Mesenchymal stem cell (in vitro differentiated cells and primary cell): ENCODE measurements at regions not wholly inside any gene's neighbourhood (a gene's known extent, or its start where the extent isn't known, plus 50 kb on each side); places are given as distances from the start of the nearest gene placed in this dataset.
"Not testable (repeated sequence)": the region's sequence is repeated elsewhere in the genome, so short reads cannot be mapped to it uniquely, and the experiment has no call there.

Experiments used
- DNase-seq: peaks from one replicate; pipeline ENCODE4 v3.0.0-alpha.2; 2013
- H2AFZ ChIP-seq: one replicate; pipeline ENCODE4 v1.6.1; 2013; ENCODE audit warnings: low read depth, mild to moderate bottlenecking, control low read depth, inconsistent platforms, low read length, moderate library complexity
- H2AK5ac ChIP-seq: 2 replicates; pipeline ENCODE4 v1.6.1; 2013; ENCODE audit warnings: low read length, moderate library complexity, mild to moderate bottlenecking, inconsistent platforms; ENCODE audit not compliant: severe bottlenecking
- H2BK120ac ChIP-seq: one replicate; pipeline ENCODE4 v1.6.1; 2013; ENCODE audit warnings: low read depth, mild to moderate bottlenecking, inconsistent platforms, low read length, moderate library complexity
- H2BK12ac ChIP-seq, 2 experiments: one replicate each; pipeline ENCODE4 v1.6.1; 2013; ENCODE audit warnings: inconsistent platforms in 2 of 2, low read length in 2 of 2, mild to moderate bottlenecking in 2 of 2, moderate library complexity in 2 of 2, control low read depth in 1 of 2
- H2BK15ac ChIP-seq: one replicate; pipeline ENCODE4 v1.6.1; 2013; ENCODE audit warnings: mild to moderate bottlenecking, low read depth, inconsistent platforms; ENCODE audit not compliant: poor library complexity, severe bottlenecking
- H2BK5ac ChIP-seq: 2 replicates; pipeline ENCODE4 v1.6.1; 2013; ENCODE audit warnings: low read depth, mild to moderate bottlenecking, low read length, control low read depth, inconsistent platforms; ENCODE audit not compliant: poor library complexity, severe bottlenecking
- H3K14ac ChIP-seq, 2 experiments: one replicate each; pipeline ENCODE4 v1.6.1; 2013; ENCODE audit warnings: inconsistent platforms in 2 of 2, low read length in 2 of 2, control low read depth in 1 of 2, mild to moderate bottlenecking in 1 of 2, moderate library complexity in 1 of 2
- H3K18ac ChIP-seq, 2 experiments: one replicate each; pipeline ENCODE4 v1.6.1; 2013; ENCODE audit warnings: inconsistent platforms in 2 of 2, low read length in 2 of 2, control low read depth in 1 of 2, low read depth in 1 of 2, mild to moderate bottlenecking in 1 of 2
- H3K23ac ChIP-seq, 2 experiments: one replicate each; pipeline ENCODE4 v1.6.1; 2013; ENCODE audit warnings: inconsistent platforms in 2 of 2, low read length in 2 of 2, mild to moderate bottlenecking in 2 of 2, moderate library complexity in 2 of 2, control low read depth in 1 of 2
- H3K27ac ChIP-seq: 2 replicates; pipeline ENCODE4 v1.5.1; 2013; ENCODE audit warnings: mild to moderate bottlenecking, moderate library complexity, low read length, control low read depth, inconsistent platforms; ENCODE audit not compliant: poor library complexity, severe bottlenecking
- H3K27me3 ChIP-seq, 2 experiments: 2 replicates each; pipeline versions ENCODE4 v1.6.1 to v1.7.0; 2013; ENCODE audit warnings: low read length in 2 of 2, mild to moderate bottlenecking in 2 of 2, moderate library complexity in 2 of 2, control low read depth in 1 of 2, inconsistent platforms in 1 of 2; ENCODE audit not compliant: control insufficient read depth in 1 of 2, insufficient read depth in 1 of 2
- H3K36me3 ChIP-seq, 2 experiments: 2 replicates each; pipeline versions ENCODE4 v1.6.1 to v1.7.0; 2013; ENCODE audit warnings: low read length in 2 of 2, control low read depth in 1 of 2, inconsistent platforms in 1 of 2, low read depth in 1 of 2, mild to moderate bottlenecking in 1 of 2; ENCODE audit not compliant: insufficient read depth in 2 of 2, control insufficient read depth in 1 of 2
- H3K4ac ChIP-seq, 2 experiments: one replicate each; pipeline ENCODE4 v1.6.1; 2013; ENCODE audit warnings: inconsistent platforms in 2 of 2, low read length in 2 of 2, mild to moderate bottlenecking in 2 of 2, moderate library complexity in 2 of 2, control low read depth in 1 of 2, low read depth in 1 of 2
- H3K4me1 ChIP-seq: 2 replicates; pipeline ENCODE4 v1.6.1; 2013; ENCODE audit warnings: low read depth, low read length, control low read depth; ENCODE audit not compliant: control insufficient read depth, insufficient read depth
- H3K4me2 ChIP-seq: 2 replicates; pipeline ENCODE4 v1.6.1; 2013; ENCODE audit warnings: low read length, mild to moderate bottlenecking, inconsistent platforms; ENCODE audit not compliant: poor library complexity, severe bottlenecking
- H3K4me3 ChIP-seq, 2 experiments: 2 replicates each; pipeline versions ENCODE4 v1.5.1 to v1.7.0; 2013; ENCODE audit warnings: low read length in 2 of 2, mild to moderate bottlenecking in 2 of 2, control low read depth in 1 of 2, low read depth in 1 of 2; ENCODE audit not compliant: insufficient read depth in 1 of 2
- H3K79me1 ChIP-seq: replicated peaks from 2 replicates; pipeline ENCODE4 v1.6.1; 2013; ENCODE audit warnings: mild to moderate bottlenecking, control low read depth, low read length, inconsistent platforms; ENCODE audit not compliant: poor library complexity, severe bottlenecking
- H3K9ac ChIP-seq: 2 replicates; pipeline ENCODE4 v1.7.0; 2013; ENCODE audit warnings: mild to moderate bottlenecking, low read length, moderate library complexity
- H3K9me3 ChIP-seq: 2 replicates; pipeline ENCODE4 v1.7.0; 2013; ENCODE audit warnings: mild to moderate bottlenecking, low read length; ENCODE audit not compliant: control insufficient read depth
- H4K8ac ChIP-seq: one replicate; pipeline ENCODE4 v1.6.1; 2013; ENCODE audit warnings: inconsistent platforms, mild to moderate bottlenecking, low read length, moderate library complexity
- H4K91ac ChIP-seq: one replicate; pipeline ENCODE4 v1.6.1; 2013; ENCODE audit warnings: mild to moderate bottlenecking, low read length, inconsistent platforms
- WGBS: methylation state at CpG from one replicate; pipeline ENCODE4 v1.1.7; 2013; ENCODE audit warnings: mixed read lengths; 5-methylcytosine and 5-hydroxymethylcytosine counted together

DNA sequence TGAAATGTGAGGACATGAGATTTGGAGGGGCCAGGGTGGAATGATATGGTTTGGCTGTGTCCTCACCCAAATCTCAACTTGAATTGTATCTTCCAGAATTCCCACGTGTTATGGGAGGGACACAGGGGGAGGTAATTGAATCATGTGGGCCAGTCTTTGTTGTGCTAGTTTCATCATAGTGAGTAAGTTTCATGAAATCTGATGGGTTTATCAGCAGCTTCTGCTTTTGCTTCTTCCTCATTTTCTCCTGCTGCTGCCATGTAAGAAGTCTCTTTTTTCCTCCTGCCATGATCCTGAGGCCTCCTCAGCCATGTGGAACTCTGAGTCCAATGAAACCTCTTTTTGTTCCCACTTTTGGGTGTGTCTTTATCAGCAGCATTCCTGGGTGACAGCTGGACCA, 104.3 kb upstream of the UNC5B start:
- H3K36me3 ChIP-seq, H3K9ac ChIP-seq, H3K4ac ChIP-seq, H3K14ac ChIP-seq, H3K9me3 ChIP-seq, H3K23ac ChIP-seq, H2AK5ac ChIP-seq, H2BK12ac ChIP-seq, H3K4me3 ChIP-seq, H4K91ac ChIP-seq, H3K27ac ChIP-seq, H3K18ac ChIP-seq, H2AFZ ChIP-seq, H2BK15ac ChIP-seq, H2BK120ac ChIP-seq, H2BK5ac ChIP-seq, H3K4me2 ChIP-seq, H4K8ac ChIP-seq, H3K4me1 ChIP-seq, DNase-seq, H3K79me1 ChIP-seq: not testable (repeated sequence)
- peaks cover 0 to 24% of the 10 kb centered on the region in 2 experiments for H3K27me3 ChIP-seq
- no CpG with 5 or more reads among the region's 1 CpG for WGBS

DNA sequence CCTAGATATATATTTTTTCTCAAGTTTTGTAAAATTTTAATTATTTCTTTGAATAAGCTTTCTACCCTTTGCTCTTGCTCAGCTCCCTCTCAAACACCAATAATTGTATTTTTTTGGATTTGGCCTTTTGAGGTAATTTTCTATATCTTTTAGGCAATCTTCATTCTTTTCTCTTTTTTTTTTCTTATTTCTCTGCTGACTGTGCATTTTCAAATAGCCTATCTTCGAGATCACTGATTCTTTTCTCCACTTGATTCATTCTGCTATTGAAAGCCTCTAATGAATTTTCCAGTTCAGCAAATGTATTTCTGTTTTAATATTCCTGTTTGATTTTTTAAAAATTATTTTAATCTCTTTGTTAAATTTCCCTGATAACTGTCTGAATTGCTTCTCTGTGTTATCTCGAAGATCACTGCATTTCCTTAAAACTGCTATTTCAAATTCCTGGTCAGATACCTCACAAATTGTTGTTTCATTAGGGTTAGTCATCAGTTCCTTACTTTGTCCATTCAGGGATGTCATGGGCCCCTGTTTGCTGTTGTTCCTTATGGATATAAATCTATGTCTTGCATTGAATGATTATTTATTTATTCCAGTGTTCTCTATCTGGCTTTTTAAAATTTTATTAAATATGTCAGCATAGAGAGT, 100.1 kb upstream of the UNC5B start:
- no peak overlapping the region for H2BK12ac ChIP-seq
- H3K4me2 ChIP-seq = no peak overlapping the region
- no peaks in the 10 kb centered on the region for H3K4me1 ChIP-seq
- H3K9ac ChIP-seq = no peak overlapping the region
- no peak overlapping the region for H3K23ac ChIP-seq
- 42% methylated on average over 2 of the region's 2 CpGs for WGBS
- H3K4ac ChIP-seq = no peak overlapping the region
- no peaks in the 10 kb centered on the region for H3K36me3 ChIP-seq
- no peak overlapping the region for H2BK5ac ChIP-seq
- H4K8ac ChIP-seq = no peak overlapping the region
- peaks cover 20% of the 10 kb centered on the region for H3K9me3 ChIP-seq
- no peak overlapping the region for H2AK5ac ChIP-seq
- H3K27ac ChIP-seq = no peak overlapping the region
- no peak overlapping the region for H2AFZ ChIP-seq
- no peak for DNase-seq
- no peak overlapping the region for H3K18ac ChIP-seq
- H3K4me3 ChIP-seq = no peak overlapping the region
- H3K79me1 ChIP-seq = no peaks in the 10 kb centered on the region
- H2BK120ac ChIP-seq = no peak overlapping the region
- peaks cover 0 to 20% of the 10 kb centered on the region in 2 experiments for H3K27me3 ChIP-seq
- H4K91ac ChIP-seq = no peak overlapping the region
- no peak overlapping the region for H3K14ac ChIP-seq
- no peak overlapping the region for H2BK15ac ChIP-seq

DNA sequence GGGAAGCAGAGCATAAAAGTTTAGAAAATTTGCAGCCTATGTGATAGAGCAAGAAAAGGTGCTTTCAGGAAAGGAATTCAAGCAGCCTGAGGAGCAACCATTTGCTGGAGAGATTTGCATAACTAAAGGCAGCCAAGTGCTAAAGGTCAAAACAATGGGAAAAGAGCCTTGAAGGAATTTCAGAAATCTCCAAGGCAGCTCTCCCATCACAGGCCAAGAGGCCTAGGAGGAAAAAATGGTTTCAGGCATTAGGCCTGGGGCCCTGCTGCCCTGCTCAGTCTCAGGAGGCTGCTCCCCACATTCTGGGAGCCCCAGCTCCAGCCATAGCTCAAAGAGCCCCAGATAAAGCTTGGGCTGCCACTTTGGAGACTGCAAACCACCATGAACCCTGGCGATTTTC, 95.9 kb upstream of the UNC5B start:
- H3K9ac ChIP-seq = no peak overlapping the region
- no peak overlapping the region for H3K27ac ChIP-seq
- H3K4ac ChIP-seq = no peak overlapping the region
- no peak overlapping the region for H2AK5ac ChIP-seq
- H2BK120ac ChIP-seq = no peak overlapping the region
- no peak overlapping the region for H2BK15ac ChIP-seq
- no peak overlapping the region for H3K4me2 ChIP-seq
- peaks cover 0 to 13% of the 10 kb centered on the region in 2 experiments for H3K27me3 ChIP-seq
- H2BK5ac ChIP-seq = no peak overlapping the region
- H2BK12ac ChIP-seq = no peak overlapping the region
- H3K18ac ChIP-seq = no peak overlapping the region
- H4K8ac ChIP-seq = no peak overlapping the region
- H3K9me3 ChIP-seq = peaks cover 42% of the 10 kb centered on the region
- H3K4me1 ChIP-seq = no peaks in the 10 kb centered on the region
- H4K91ac ChIP-seq = no peak overlapping the region
- no peak overlapping the region for H3K14ac ChIP-seq
- no peaks in the 10 kb centered on the region for H3K36me3 ChIP-seq
- no peak overlapping the region for H2AFZ ChIP-seq
- H3K4me3 ChIP-seq = no peak overlapping the region
- no peak for DNase-seq
- H3K23ac ChIP-seq = no peak overlapping the region
- 46% methylated on average over 1 of the region's 1 CpG for WGBS
- H3K79me1 ChIP-seq = no peaks in the 10 kb centered on the region

DNA sequence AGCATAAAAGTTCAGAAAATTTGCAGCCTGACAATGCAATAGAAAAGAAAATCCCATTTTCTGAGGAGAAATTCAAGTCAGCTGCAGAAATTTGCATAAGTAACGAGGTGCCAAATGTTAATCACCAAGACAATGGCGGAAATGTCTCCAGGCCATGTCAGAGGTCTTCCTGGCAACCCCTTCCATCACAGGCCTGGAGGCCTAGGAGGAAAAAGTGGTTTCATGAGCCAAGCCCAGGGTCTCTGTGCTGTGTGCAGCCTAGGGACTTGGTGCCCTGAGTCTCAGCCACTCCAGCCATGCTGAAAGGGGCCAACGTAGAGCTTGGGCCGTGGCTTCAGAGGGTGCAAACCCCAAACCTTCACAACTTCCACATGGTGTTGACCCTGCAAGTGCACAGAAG, 94.8 kb upstream of the UNC5B start:
- 59% methylated on average over 4 of the region's 4 CpGs for WGBS
- Histone ChIP-seq H3K27me3 (peaks cover 0 to 20% of the 10 kb centered on the region in 2 experiments), H3K9me3 (peaks cover 46% of the 10 kb centered on the region)
- not testable (repeated sequence) for DNase-seq, H3K9ac ChIP-seq, H2AK5ac ChIP-seq, H2BK15ac ChIP-seq, H2BK120ac ChIP-seq, H3K4ac ChIP-seq, H3K14ac ChIP-seq, H3K27ac ChIP-seq, H2BK5ac ChIP-seq, H3K4me3 ChIP-seq, H3K23ac ChIP-seq, H3K79me1 ChIP-seq, H3K4me1 ChIP-seq, H3K18ac ChIP-seq, H3K36me3 ChIP-seq, H4K8ac ChIP-seq, H3K4me2 ChIP-seq, H4K91ac ChIP-seq, H2BK12ac ChIP-seq, H2AFZ ChIP-seq
